T-cell (primary cell): ENCODE measurements at regions not wholly inside any gene's neighbourhood (a gene's known extent, or its start where the extent isn't known, plus 50 kb on each side); places are given as distances from the start of the nearest gene placed in this dataset.
"Not testable (repeated sequence)": the region's sequence is repeated elsewhere in the genome, so short reads cannot be mapped to it uniquely, and the experiment has no call there.

ENCODE experiments used
- ATAC-seq, 4 experiments: fragments of 200-7000 bp in 3 of 4; fragments of 150-1000 bp in 1 of 4; cut with Tn5 transposase; replicated peaks in 1 of 4; 1 replicate in 3 of 4; 2 replicates in 1 of 4; pipeline ENCODE4 v1.10.0; 2021; ENCODE audit warnings: moderate library complexity in 3 of 4, mild to moderate bottlenecking in 2 of 4, moderate number of reproducible peaks in 1 of 4
- CTCF ChIA-PET, 2 donors: fragments of 300-600 bp; sonication (Branson Sonifier 250); formaldehyde crosslinking; loops; one replicate each; lab custom pipeline; 2022; ENCODE audit warnings: antibody characterized with exemption in 2 of 2; lab: Charles Lee
- POLR2A ChIA-PET, 2 donors: fragments of 300-600 bp; sonication (Branson Sonifier 250); formaldehyde crosslinking; loops; one replicate each; lab custom pipeline; 2022; ENCODE audit warnings: antibody characterized with exemption in 2 of 2; lab: Charles Lee
- DNase-seq, 35 experiments: peaks; one replicate each; pipeline versions ENCODE4 v3.0.0 to v3.0.0-alpha.2; 2013 to 2023
- H3K27ac ChIP-seq: one replicate; pipeline ENCODE4 v1.5.1; 2013; ENCODE audit warnings: low read length
- H3K27me3 ChIP-seq, 2 experiments: replicated peaks in 1 of 2; 1 replicate in 1 of 2; 2 replicates in 1 of 2; pipeline versions ENCODE4 v1.6.1 to v1.7.0; 2013; ENCODE audit warnings: low read length in 1 of 2, mixed read lengths in 1 of 2; ENCODE audit not compliant: control insufficient read depth in 2 of 2, insufficient read depth in 2 of 2; ENCODE audit errors: extremely low read depth in 1 of 2
- H3K36me3 ChIP-seq, 2 donors: 1 replicate in 1 of 2; 2 replicates in 1 of 2; pipeline versions ENCODE4 v1.6.1 to v1.7.0; 2013; ENCODE audit warnings: low read length in 1 of 2; ENCODE audit not compliant: control insufficient read depth in 2 of 2, insufficient read depth in 1 of 2; ENCODE audit errors: extremely low read depth in 1 of 2
- H3K4me1 ChIP-seq, 2 experiments: 1 replicate in 1 of 2; 2 replicates in 1 of 2; pipeline versions ENCODE4 v1.6.1 to v1.7.0; 2013; ENCODE audit warnings: low read length in 2 of 2, mixed read lengths in 1 of 2; ENCODE audit not compliant: insufficient read depth in 2 of 2, control insufficient read depth in 1 of 2; ENCODE audit errors: extremely low read depth in 1 of 2
- H3K4me3 ChIP-seq, 2 donors: 1 replicate in 1 of 2; 2 replicates in 1 of 2; pipeline versions ENCODE4 v1.5.1 to v1.7.0; 2013; ENCODE audit warnings: mild to moderate bottlenecking in 2 of 2, low read length in 1 of 2, moderate library complexity in 1 of 2; ENCODE audit not compliant: control insufficient read depth in 1 of 2; ENCODE audit errors: extremely low read depth in 1 of 2
- H3K9me3 ChIP-seq: 2 replicates; pipeline ENCODE4 v1.7.0; 2013
- H3K27ac Mint-ChIP-seq, 2 donors: one replicate each; pipeline ENCODE4 v1.8.0; 2020 to 2021; ENCODE audit warnings: mild to moderate bottlenecking in 2 of 2, mixed read lengths in 2 of 2
- H3K27me3 Mint-ChIP-seq, 2 donors: one replicate each; pipeline ENCODE4 v1.8.0; 2021 to 2022; ENCODE audit warnings: mixed read lengths in 2 of 2
- H3K36me3 Mint-ChIP-seq: one replicate; pipeline ENCODE4 v1.8.0; 2021; ENCODE audit warnings: mixed read lengths
- H3K4me1 Mint-ChIP-seq, 3 donors: one replicate each; pipeline ENCODE4 v1.8.0; 2020 to 2022; ENCODE audit warnings: mixed read lengths in 3 of 3, mild to moderate bottlenecking in 1 of 3
- H3K4me3 Mint-ChIP-seq, 3 donors: one replicate each; pipeline ENCODE4 v1.8.0; 2020 to 2022; ENCODE audit warnings: mild to moderate bottlenecking in 3 of 3, mixed read lengths in 3 of 3, moderate library complexity in 3 of 3
- H3K9me3 Mint-ChIP-seq, 3 donors: one replicate each; pipeline ENCODE4 v1.8.0; 2020 to 2022; ENCODE audit warnings: mixed read lengths in 3 of 3
- WGBS: methylation state at CpG from one replicate; pipeline ENCODE4 v1.1.5; 2013; ENCODE audit warnings: missing lambda C conversion rate; ENCODE audit not compliant: insufficient coverage; 5-methylcytosine and 5-hydroxymethylcytosine counted together

DNA sequence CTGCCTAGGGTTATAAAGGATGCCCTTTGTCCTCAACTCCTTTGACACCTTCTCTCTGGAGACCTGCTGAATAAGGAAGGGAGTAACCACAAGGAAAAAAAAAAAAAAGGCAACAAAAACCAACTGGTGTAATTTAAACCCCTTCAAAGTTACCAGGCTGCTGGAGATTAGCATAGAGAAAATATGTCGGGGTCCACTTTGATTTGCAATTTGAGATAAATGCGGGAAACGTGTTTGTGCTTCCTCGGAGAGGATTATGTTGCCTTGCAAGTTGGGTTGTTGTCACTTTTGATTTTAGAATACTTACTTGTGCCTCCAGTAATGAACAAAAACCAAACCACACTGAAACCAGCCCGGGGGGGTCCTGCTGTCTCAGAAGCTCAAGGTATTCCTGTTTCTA is 200.2 kb upstream of the MYL2 start:
- H3K4me1 Mint-ChIP-seq = no peaks in the 10 kb centered on the region
- ATAC-seq (no peak), DNase-seq (no peak)
- H3K27me3 Mint-ChIP-seq = peaks cover 8 to 12% of the 10 kb centered on the region in 2 donors
- no peak overlapping the region for H3K4me3 ChIP-seq
- no peaks in the 10 kb centered on the region for H3K36me3 Mint-ChIP-seq
- no peak overlapping the region for H3K27ac ChIP-seq
- no peaks in the 10 kb centered on the region for H3K9me3 ChIP-seq
- H3K27me3 ChIP-seq = peaks cover 0 to 9% of the 10 kb centered on the region in 2 experiments
- H3K9me3 Mint-ChIP-seq = no peaks in the 10 kb centered on the region
- ChIA-PET POLR2A (interaction anchor here in 1 of 2 donors (0.7 kb wide), 1 partner anchor 1709 kb away, joined by 6 read pairs; no protein-coding TSS in a partner anchor), CTCF (interaction anchor here in 1 of 2 donors (0.7 kb wide), 2 partner anchors 63 to 1648 kb away, joined by 3 to 11 read pairs; no protein-coding TSS in a partner anchor)
- H3K4me3 Mint-ChIP-seq = no peak overlapping the region
- WGBS = 40% methylated on average over 1 of the region's 5 CpGs
- H3K27ac Mint-ChIP-seq = no peak overlapping the region
- no peaks in the 10 kb centered on the region for H3K4me1 ChIP-seq
- no peaks in the 10 kb centered on the region for H3K36me3 ChIP-seq

DNA sequence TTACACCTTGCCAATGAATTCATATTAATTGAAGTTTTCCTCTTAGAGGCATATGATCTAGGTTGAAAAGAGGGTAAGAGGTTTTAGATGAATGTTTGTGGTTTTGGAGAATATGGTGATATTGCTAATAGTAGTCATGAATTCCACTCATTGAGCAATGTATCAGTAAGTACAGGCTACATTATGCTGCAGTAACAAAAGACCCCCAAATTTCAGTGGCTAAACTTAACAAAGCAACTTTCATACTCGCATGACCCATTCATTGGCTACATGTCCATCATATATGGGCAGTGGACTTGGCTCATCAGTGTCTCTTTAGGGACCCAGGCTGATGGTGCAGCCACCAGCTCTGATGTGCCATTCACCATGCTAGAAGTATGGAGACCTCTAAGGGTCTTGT is 196.6 kb upstream of the MYL2 start:
- Mint-ChIP-seq H3K4me1 (peaks cover 1 to 4% (median 2%) of the 10 kb centered on the region in 3 donors), H3K27ac (no peak overlapping the region), H3K4me3 (no peak overlapping the region), H3K36me3 (no peaks in the 10 kb centered on the region), H3K27me3 (peaks cover 8 to 15% of the 10 kb centered on the region in 2 donors), H3K9me3 (no peaks in the 10 kb centered on the region)
- CTCF ChIA-PET = interaction anchor here in 1 of 2 donors (0.5 kb wide), 1 partner anchor 41 kb away, joined by 3 read pairs; no protein-coding TSS in a partner anchor
- WGBS = 100% methylated on average over 1 of the region's 1 CpG
- no peak for ATAC-seq
- Histone ChIP-seq H3K4me3 (no peak overlapping the region), H3K4me1 (no peaks in the 10 kb centered on the region), H3K9me3 (no peaks in the 10 kb centered on the region), H3K27me3 (peaks cover 0 to 2% of the 10 kb centered on the region in 2 experiments), H3K36me3 (no peaks in the 10 kb centered on the region), H3K27ac (no peak overlapping the region)
- DNase-seq = no peak
- POLR2A ChIA-PET = no interaction called here

DNA sequence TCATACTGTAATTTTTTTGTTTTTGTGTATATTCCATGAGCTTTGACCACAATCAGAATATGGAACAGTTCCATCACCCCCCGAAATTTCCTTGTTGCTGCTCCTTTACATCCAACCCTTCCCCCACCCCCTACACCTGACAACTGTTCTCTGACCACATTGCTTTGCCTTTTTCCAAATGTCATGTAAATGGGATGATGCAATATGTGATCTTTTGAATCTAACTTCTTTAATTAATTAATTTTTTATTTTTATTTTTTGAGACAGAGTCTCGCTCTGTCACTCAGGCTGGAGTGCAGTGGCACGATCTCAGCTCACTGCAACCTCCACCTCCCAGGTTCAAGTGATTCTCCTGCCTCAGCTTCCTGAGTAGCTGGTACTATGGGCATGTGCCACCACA is 192.9 kb upstream of the MYL2 start:
- DNase-seq, H3K4me1 Mint-ChIP-seq, H3K36me3 ChIP-seq, H3K9me3 Mint-ChIP-seq, H3K9me3 ChIP-seq, H3K27ac Mint-ChIP-seq, H3K27me3 Mint-ChIP-seq, H3K4me3 Mint-ChIP-seq, H3K4me1 ChIP-seq, CTCF ChIA-PET, H3K27ac ChIP-seq, H3K36me3 Mint-ChIP-seq, H3K27me3 ChIP-seq, POLR2A ChIA-PET, H3K4me3 ChIP-seq, ATAC-seq: not testable (repeated sequence)
- no CpG with 5 or more reads among the region's 3 CpGs for WGBS

DNA sequence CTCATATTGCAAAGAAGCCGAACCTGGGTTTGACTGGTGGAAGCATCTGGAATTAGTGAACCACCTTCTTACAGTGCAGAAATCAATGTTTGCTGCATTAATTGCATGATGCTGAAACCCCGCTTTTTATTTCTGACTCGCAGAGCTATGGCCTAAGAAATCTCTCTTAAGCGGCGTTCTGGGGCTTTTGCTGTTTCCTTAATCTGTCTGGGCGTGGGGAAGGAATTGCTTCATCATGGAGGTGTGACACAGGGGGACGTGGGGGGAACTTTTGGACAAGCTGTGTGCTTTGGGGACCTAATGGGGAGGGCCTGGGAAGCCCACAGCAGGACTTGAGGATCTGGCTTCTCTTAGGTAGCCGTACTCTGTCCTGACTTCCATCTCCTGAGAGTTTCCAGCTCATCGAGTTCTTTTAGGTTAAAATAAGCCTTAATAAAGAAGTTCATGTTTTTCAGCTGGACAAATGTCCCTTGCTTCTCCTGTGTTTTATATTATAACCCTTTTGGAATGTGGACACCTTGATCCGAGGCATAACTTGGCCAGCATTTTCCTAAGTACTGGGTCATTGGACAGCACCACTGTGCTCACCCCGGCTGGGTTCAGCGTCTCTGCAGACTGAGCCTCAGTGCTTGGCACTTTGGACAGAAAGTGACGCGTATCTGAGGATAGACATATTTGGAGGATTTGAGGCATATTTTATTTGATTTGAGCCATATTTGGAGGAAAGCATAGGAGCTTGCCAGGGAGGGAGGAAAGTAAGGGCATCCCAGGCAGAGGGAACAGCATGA is 192.1 kb upstream of the MYL2 start:
- DNase-seq (no peak), ATAC-seq (no peak)
- no peaks in the 10 kb centered on the region for H3K36me3 Mint-ChIP-seq
- Histone ChIP-seq H3K27ac (no peak overlapping the region), H3K36me3 (no peaks in the 10 kb centered on the region), H3K9me3 (no peaks in the 10 kb centered on the region), H3K27me3 (peaks cover 0 to under 1% of the 10 kb centered on the region in 2 experiments), H3K4me1 (no peaks in the 10 kb centered on the region), H3K4me3 (no peak overlapping the region)
- no peak overlapping the region for H3K27ac Mint-ChIP-seq
- H3K4me3 Mint-ChIP-seq = no peak overlapping the region
- CTCF ChIA-PET = no interaction called here
- H3K9me3 Mint-ChIP-seq = no peaks in the 10 kb centered on the region
- peaks cover 7 to 10% of the 10 kb centered on the region in 2 donors for H3K27me3 Mint-ChIP-seq
- H3K4me1 Mint-ChIP-seq = peaks cover 5 to 7% (median 5%) of the 10 kb centered on the region in 3 donors
- 83% methylated on average over 11 of the region's 14 CpGs for WGBS
- POLR2A ChIA-PET = no interaction called here

DNA sequence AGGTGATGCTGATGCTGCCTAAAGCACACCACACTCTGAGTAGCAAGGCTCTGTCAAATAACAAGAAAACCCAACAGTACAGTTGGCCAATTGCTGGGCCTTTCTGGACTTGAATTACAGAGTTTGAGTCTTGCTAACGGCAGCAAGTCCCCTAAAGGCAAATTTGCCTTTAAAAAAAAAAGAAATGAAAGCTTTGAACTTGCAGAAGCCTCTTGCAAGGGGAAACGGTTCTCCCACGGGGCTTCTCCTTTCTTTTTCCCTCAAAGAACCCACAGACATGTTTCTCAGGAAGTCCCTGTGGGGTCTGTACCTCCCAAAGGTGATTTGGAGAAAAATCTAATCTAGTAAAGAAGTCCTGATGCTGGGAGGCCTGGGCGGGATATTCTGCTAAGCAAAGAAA is 191.3 kb upstream of the MYL2 start:
- no peak for DNase-seq
- Histone ChIP-seq H3K36me3 (no peaks in the 10 kb centered on the region), H3K27ac (no peak overlapping the region), H3K4me1 (no peaks in the 10 kb centered on the region), H3K9me3 (no peaks in the 10 kb centered on the region), H3K27me3 (peaks cover 0 to 8% of the 10 kb centered on the region in 2 experiments), H3K4me3 (no peak overlapping the region)
- H3K9me3 Mint-ChIP-seq = no peaks in the 10 kb centered on the region
- H3K27me3 Mint-ChIP-seq = peaks cover 7% of the 10 kb centered on the region in 2 donors
- ChIA-PET CTCF (no interaction called here), POLR2A (no interaction called here)
- peaks cover 5 to 7% (median 5%) of the 10 kb centered on the region in 3 donors for H3K4me1 Mint-ChIP-seq
- 0% methylated on average over 2 of the region's 4 CpGs for WGBS
- H3K27ac Mint-ChIP-seq = no peak overlapping the region
- H3K36me3 Mint-ChIP-seq = no peaks in the 10 kb centered on the region
- ATAC-seq = no peak
- H3K4me3 Mint-ChIP-seq = no peak overlapping the region

DNA sequence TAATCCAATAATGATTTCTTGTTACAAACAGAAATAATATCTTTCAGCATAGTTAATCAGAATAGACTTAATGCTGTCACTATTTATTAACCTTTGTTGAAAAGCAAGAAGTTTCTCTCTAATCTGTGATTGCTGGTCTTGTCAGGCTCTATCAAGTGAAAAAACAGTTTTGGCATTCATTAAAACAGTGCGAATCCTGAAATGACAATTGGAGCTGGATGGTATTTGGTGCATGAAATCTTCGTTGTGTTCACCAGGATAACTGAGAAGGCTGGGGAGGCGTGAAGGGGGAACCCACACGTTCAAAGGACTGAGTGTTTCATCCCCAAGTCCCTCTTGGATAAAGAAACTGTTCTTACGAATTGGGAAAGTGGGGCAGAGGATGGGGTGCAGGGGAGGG is 190.2 kb upstream of the MYL2 start:
- no peaks in the 10 kb centered on the region for H3K36me3 Mint-ChIP-seq
- Histone ChIP-seq H3K27me3 (peaks cover 0 to 8% of the 10 kb centered on the region in 2 experiments), H3K27ac (no peak overlapping the region), H3K36me3 (no peaks in the 10 kb centered on the region), H3K9me3 (no peaks in the 10 kb centered on the region), H3K4me3 (no peak overlapping the region), H3K4me1 (no peaks in the 10 kb centered on the region)
- no peaks in the 10 kb centered on the region for H3K9me3 Mint-ChIP-seq
- ChIA-PET CTCF (no interaction called here), POLR2A (no interaction called here)
- 79% methylated on average over 5 of the region's 5 CpGs for WGBS
- no peak for ATAC-seq
- H3K4me3 Mint-ChIP-seq = no peak overlapping the region
- peaks cover 3 to 7% of the 10 kb centered on the region in 2 donors for H3K27me3 Mint-ChIP-seq
- DNase-seq = no peak
- peaks cover 5 to 7% (median 5%) of the 10 kb centered on the region in 3 donors for H3K4me1 Mint-ChIP-seq
- no peak overlapping the region for H3K27ac Mint-ChIP-seq
